OCI-M1 (cell line): ENCODE measurements at regions not wholly inside any gene's neighbourhood (a gene's known extent, or its start where the extent isn't known, plus 50 kb on each side); places are given as distances from the start of the nearest gene placed in this dataset.
A peak's percentile ranks its signal among the peaks of the same experiment; 100 is the strongest.
"Not testable (repeated sequence)": the region's sequence is repeated elsewhere in the genome, so short reads cannot be mapped to it uniquely, and the experiment has no call there.

Experiments
- DNase-seq: peaks from one replicate; lab custom pipeline; 2025; lab: John Stamatoyannopoulos, UW

DNA sequence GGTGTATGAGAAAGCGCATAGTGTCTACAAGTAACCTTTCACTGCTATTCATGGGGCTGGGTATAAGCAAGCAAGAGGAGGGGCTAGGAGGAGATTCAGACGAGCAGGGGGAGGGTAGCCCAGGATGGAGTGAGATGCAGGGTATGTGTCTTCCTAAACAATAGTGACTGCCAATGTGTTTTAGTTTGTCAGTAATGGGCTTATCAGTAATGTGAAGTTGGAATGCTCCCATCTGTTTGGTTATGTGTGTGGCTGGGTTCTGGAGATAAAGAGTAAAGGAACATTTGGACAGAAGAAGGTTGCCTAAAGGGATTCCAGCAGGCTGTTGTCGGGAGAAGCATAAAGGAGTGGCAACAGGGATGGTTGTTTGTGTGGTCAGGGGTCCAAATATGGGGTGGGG, 62.7 kb upstream of the EZR start:
- DNase-seq = peak; percentile 51

DNA sequence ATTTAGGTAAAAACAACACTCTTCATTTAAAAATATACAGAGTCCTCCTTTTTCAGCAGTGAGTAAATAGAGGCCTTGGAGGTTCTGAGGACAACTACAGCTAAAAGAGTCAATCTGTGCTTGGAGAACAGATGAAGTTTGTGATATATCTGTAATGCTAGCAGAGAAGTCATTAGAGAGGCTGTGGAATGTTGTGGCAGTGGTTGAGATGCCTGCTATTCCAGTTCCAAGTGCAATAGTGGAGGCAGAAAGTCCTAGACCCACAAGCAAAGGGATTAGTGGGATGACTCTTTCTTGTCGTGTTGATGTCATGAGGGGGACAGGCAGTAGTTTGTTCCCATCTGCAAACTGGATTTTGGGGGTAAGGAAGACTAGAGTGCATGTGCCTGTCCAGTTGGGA, 62.1 kb upstream of the EZR start:
- DNase-seq = not testable (repeated sequence)

DNA sequence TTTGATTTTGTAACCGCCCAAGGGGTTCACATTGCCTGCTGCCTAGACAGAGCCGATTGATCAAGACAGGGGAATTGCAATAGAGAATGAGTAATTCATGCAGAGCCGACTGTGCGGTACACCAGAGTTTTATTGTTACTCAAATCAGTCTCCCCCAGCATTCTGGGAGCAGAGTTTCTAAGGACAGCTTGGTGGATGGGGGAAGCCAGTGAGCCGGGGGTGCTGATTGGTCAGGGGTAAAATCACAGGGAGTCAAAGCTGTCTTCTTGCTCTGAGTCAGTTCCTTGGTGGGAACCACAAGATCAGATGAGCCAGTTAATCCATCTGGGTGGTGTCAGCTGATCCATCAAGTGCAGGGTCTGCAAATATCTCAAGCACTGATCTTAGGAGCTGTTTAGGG, 60.0 kb upstream of the EZR start:
- DNase-seq = peak; percentile 59

DNA sequence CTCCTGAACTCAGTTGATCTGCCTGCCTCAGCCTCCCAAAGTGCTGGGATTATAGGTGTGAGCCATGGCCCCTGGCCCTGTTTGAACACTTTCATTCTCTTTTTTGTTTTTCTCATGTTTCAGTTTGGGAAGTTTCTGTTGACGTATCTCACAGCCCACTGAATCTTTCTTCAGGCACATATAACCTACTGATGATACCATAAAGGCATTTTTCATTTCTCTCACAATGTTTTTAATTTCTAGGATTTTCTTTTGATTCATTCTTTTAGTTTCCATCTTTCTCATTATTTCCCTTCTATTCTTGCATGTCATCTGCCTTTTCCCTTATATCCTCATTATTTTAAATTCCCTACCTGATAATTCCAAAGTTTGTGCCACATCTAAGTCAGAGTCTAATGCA, 58.5 kb upstream of the EZR start:
- no peak for DNase-seq

DNA sequence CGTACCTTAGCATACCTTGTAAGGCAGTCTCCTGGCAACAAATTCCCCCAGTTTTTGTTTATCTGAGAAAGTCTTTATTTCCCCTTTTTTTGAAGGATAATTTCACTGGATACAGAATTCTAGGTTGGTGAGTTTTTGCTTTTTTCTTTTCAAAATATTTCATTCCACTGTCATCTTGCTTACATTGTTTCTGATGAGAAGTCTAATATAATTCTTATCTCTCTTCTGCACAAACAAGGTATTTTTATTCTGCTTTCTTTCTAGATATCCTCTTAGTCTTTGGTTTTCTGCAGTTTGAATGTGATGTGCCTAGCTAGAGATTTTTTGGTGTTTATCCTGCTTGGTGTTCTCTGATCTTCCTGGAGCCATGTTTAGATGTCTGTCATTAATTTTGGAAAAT, 57.7 kb upstream of the EZR start:
- no peak for DNase-seq

DNA sequence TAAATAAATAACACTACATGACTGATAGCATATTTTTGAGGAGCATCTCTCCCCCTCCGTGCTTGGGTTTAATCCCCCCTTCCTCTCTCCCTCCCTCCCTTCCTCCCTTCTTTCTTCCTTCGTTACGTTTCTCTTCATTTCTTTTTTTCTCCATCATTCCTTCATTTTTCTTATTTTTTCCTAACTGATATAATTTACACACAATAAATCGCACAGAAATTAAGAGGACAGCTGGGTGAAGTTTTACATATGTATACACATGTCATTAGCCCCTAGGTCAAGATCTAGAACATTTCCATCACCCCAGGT, 51.4 kb upstream of the EZR start:
- DNase-seq = no peak

DNA sequence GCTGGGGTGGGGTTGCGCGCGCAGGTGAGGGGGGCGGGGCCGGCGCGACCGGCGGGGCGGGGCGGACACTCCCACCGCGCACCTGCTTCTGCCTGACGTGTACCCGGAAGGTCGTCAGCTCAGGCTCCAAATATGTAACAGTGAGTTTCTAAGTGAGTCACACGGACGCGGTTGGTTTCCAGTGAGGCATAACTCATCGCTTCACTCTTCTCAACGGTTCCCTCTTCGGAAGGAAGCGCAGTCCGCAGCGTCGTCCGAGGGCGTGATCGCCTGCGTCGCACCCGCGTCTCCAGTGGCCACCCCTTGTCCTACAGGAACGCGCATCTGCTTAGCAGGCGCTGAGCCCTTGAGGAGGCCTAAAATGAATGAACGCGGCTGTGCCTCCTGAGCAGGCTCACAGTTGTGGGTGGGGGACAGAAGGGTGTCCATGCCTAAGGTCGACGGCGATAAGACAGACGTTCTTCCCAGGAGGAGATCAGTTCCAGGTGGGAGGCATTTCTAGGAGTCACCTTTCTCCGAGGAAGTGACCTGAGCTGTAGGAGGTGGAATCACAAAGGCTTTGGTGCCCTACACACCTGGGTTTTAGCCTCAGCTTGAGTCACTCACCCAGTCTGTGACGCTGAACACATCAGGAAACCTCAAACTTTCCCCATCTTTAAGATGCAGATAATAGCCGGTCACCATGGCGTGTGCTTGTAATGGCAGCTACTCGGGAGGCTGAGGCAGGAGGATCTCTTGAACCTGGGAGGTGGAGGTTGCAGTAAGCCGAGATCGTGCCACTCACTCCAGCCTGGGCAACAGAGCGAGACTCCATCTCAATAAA, 50.9 kb upstream of the EZR start:
- DNase-seq = peak; percentile 100

DNA sequence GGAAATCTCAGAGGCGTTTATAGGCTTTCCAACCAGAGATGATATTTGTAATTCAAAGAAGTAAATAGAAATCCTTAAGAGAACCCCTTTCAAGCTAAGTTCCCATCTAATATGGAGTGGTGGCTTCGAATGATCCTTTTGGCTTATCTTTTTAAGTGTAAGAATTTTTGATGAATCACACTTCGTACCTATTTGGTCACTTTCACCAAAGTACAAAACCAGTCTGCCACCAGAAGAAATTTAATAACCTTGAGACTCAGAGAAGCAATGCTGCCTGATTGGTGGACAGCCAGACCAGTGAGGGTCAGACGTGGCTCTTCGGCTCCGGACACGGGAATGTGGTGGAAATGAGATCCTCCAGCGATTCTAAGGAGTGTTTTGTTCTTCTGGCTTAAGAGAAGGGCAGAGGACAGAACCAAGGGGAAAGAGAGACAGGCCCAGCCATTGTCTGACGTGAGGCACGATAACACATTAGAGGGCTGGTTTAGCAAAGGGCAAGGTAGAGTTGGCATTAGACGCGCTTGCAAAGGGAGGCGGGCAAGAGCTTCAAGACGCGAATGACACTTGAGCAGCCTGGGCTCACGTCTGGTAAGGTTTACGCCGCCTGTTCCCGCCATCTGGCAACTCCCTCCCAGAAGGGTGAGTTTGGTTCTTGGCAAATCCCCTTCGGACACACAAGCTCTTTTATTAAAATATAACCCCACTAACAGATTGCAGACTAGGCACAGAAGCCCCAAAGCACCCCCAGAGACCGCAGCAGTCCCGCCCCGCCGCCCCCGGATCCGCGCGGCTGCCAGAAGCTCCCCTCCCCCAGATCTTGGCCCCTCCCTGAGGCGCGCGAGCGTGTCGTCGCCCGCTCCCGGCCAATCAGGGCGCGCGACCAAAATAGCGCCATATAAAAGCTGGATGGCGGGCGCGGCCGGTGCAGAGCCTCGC, 50.0 kb upstream of the EZR start:
- DNase-seq = peak; percentile 100
